PFSK-1 (cell line): ENCODE measurements at regions not wholly inside any gene's neighbourhood (a gene's known extent, or its start where the extent isn't known, plus 50 kb on each side); places are given as distances from the start of the nearest gene placed in this dataset.

ENCODE experiments used
- POLR2AphosphoS5 ChIP-seq: IDR thresholded peaks from 2 replicates; pipeline ENCODE4 v1.6.1; 2012; ENCODE audit warnings: low read depth, mild to moderate bottlenecking, control low read depth, low read length, moderate library complexity
- REST ChIP-seq, 2 experiments: IDR thresholded peaks; 2 replicates each; pipeline versions ENCODE4 v1.6.1 to v1.8.0; 2011 to 2012; ENCODE audit warnings: low read depth in 2 of 2, low read length in 2 of 2, control low read depth in 1 of 2, inconsistent platforms in 1 of 2, mild to moderate bottlenecking in 1 of 2, moderate library complexity in 1 of 2; ENCODE audit not compliant: insufficient read depth in 1 of 2
- TAF1 ChIP-seq: IDR thresholded peaks from 2 replicates; pipeline ENCODE4 v1.6.1; 2012; ENCODE audit warnings: low read length, control low read depth, borderline replicate concordance; ENCODE audit not compliant: insufficient read depth

GRCh38 chr16:65710107-65710506 is 588.2 kb upstream of the CDH11 start:
- no peak for TF ChIP-seq REST (IDR thresholded peaks at IDR 0.05; ENCODE audit: insufficient read depth in 1 of 2, low read depth in 2 of 2, low read length in 2 of 2)
- no peak for TF ChIP-seq TAF1
- no peak for TF ChIP-seq POLR2AphosphoS5
